Endothelial cell of umbilical vein (primary cell): ENCODE measurements at regions not wholly inside any gene's neighbourhood (a gene's known extent, or its start where the extent isn't known, plus 50 kb on each side); places are given as distances from the start of the nearest gene placed in this dataset.

Experiments used
- BruUV-seq: library from RNA; stranded (reverse); fragments of 400-500 nt; replicated peaks from 2 replicates; lab custom pipeline; 2021; lab: Mats Ljungman, UMichigan
- CTCF ChIA-PET: fragments of 300-600, 350-600 bp; sonication (Branson Sonifier 250); formaldehyde crosslinking; loops from one replicate; lab custom pipeline; 2021; ENCODE audit warnings: antibody characterized with exemption, inconsistent platforms; lab: Charles Lee
- POLR2A ChIA-PET: fragments of 300-600, 350-600 bp; sonication (Branson Sonifier 250); formaldehyde crosslinking; loops from one replicate; lab custom pipeline; 2021; ENCODE audit warnings: antibody characterized with exemption, inconsistent platforms; lab: Charles Lee
- DNase-seq: peaks from one replicate; pipeline ENCODE4 v3.0.0-alpha.2; 2011; ENCODE audit warnings: low read depth, low spot score
- FAIRE-seq: peaks from 2 replicates; lab custom pipeline; 2011; peaks lifted over from hg19 to GRCh38; lab: Jason Lieb, UNC
- H2AFZ ChIP-seq: 2 replicates; pipeline ENCODE4 v1.6.0; 2012; ENCODE audit warnings: low read depth, low read length, control low read depth, inconsistent platforms
- H3K27ac ChIP-seq: 2 replicates; pipeline ENCODE4 v1.5.1; 2011; ENCODE audit warnings: low read depth, mild to moderate bottlenecking, control low read depth, low read length, moderate library complexity; ENCODE audit not compliant: insufficient read depth
- H3K27me3 ChIP-seq, 2 experiments: 2 replicates each; pipeline versions ENCODE4 v1.6.0 to v1.6.1; 2011; ENCODE audit warnings: low read length in 2 of 2, mixed read lengths in 1 of 2; ENCODE audit not compliant: control insufficient read depth in 2 of 2, insufficient read depth in 2 of 2
- H3K36me3 ChIP-seq, 2 experiments: 2 replicates in 1 of 2; 3 replicates in 1 of 2; pipeline ENCODE4 v1.5.1; 2011; ENCODE audit warnings: low read length in 2 of 2, mild to moderate bottlenecking in 1 of 2, moderate library complexity in 1 of 2; ENCODE audit not compliant: control insufficient read depth in 2 of 2, insufficient read depth in 2 of 2; ENCODE audit errors: extremely low read depth in 1 of 2
- H3K4me1 ChIP-seq: 3 replicates; pipeline ENCODE4 v1.5.1; 2011; ENCODE audit warnings: mild to moderate bottlenecking, low read length; ENCODE audit not compliant: control insufficient read depth, insufficient read depth; ENCODE audit errors: extremely low read depth
- H3K4me2 ChIP-seq: 2 replicates; pipeline ENCODE4 v1.6.1; 2011; ENCODE audit warnings: low read length, control low read depth, mixed read lengths; ENCODE audit not compliant: insufficient read depth
- H3K4me3 ChIP-seq, 3 experiments: fragments of 200-600 bp in 1 of 3; sonication (generic), shearing (Covaris generic) in 1 of 3; replicated peaks in 1 of 3; 2 replicates each; pipeline ENCODE4 v1.5.1; 2011 to 2016; ENCODE audit warnings: control low read depth in 3 of 3, low read length in 3 of 3, mild to moderate bottlenecking in 2 of 3, inconsistent platforms in 1 of 3, low read depth in 1 of 3, moderate library complexity in 1 of 3; ENCODE audit not compliant: insufficient read depth in 1 of 3
- H3K79me2 ChIP-seq: 2 replicates; pipeline ENCODE4 v1.6.0; 2012; ENCODE audit warnings: low read length, inconsistent platforms; ENCODE audit not compliant: control insufficient read depth, insufficient read depth
- H3K9ac ChIP-seq: replicated peaks from 2 replicates; pipeline ENCODE3; 2011; ENCODE audit warnings: low read length, control low read depth; ENCODE audit not compliant: insufficient read depth; ENCODE audit errors: extremely low read depth
- H3K9me1 ChIP-seq: replicated peaks from 3 replicates; pipeline ENCODE4 v1.6.0; 2011; ENCODE audit warnings: mild to moderate bottlenecking, low read length; ENCODE audit not compliant: control insufficient read depth, insufficient read depth; ENCODE audit errors: extremely low read depth
- H3K9me3 ChIP-seq: replicated peaks from 2 replicates; pipeline ENCODE4 v1.5.1; 2012; ENCODE audit warnings: low read length, inconsistent platforms; ENCODE audit not compliant: control insufficient read depth, insufficient read depth
- H4K20me1 ChIP-seq: replicated peaks from 2 replicates; pipeline ENCODE3; 2011; ENCODE audit warnings: mild to moderate bottlenecking, low read length; ENCODE audit not compliant: control insufficient read depth, insufficient read depth; ENCODE audit errors: extremely low read depth
- CTCF ChIP-seq, 2 donors: IDR thresholded peaks; 1 replicate in 1 of 2; 2 replicates in 1 of 2; pipeline ENCODE4 v1.5.1; 2011; ENCODE audit warnings: low read length in 2 of 2, mild to moderate bottlenecking in 2 of 2, moderate library complexity in 2 of 2, control low read depth in 1 of 2, inconsistent platforms in 1 of 2, low read depth in 1 of 2; ENCODE audit not compliant: insufficient read depth in 1 of 2; ENCODE audit errors: extremely low read depth in 1 of 2
- EZH2 ChIP-seq: IDR thresholded peaks from 2 replicates; pipeline ENCODE4 v1.6.1; 2012; ENCODE audit warnings: borderline replicate concordance, low read depth, mild to moderate bottlenecking, moderate library complexity, low read length, inconsistent platforms; ENCODE audit not compliant: severe bottlenecking
- FOS ChIP-seq: IDR thresholded peaks from 2 replicates; pipeline ENCODE4 v1.6.1; 2011; ENCODE audit warnings: mild to moderate bottlenecking, low read length, moderate library complexity, borderline replicate concordance; ENCODE audit not compliant: insufficient read depth
- GATA2 ChIP-seq: IDR thresholded peaks from 2 replicates; pipeline ENCODE4 v1.7.0; 2011; ENCODE audit warnings: low read depth, mild to moderate bottlenecking, moderate library complexity, mixed read lengths, low read length; ENCODE audit not compliant: insufficient read length, insufficient read depth
- JUN ChIP-seq: IDR thresholded peaks from 2 replicates; pipeline ENCODE4 v1.6.1; 2011; ENCODE audit warnings: borderline replicate concordance, low read depth; ENCODE audit not compliant: insufficient read length, insufficient read depth
- MAX ChIP-seq: IDR thresholded peaks from 2 replicates; pipeline ENCODE4 v1.6.1; 2011; ENCODE audit not compliant: insufficient read depth, insufficient read length
- MYC ChIP-seq: IDR thresholded peaks from one replicate; pipeline ENCODE4 v1.6.1; 2011; ENCODE audit warnings: mild to moderate bottlenecking, low read depth, low read length
- POLR2A ChIP-seq: IDR thresholded peaks from 2 replicates; pipeline ENCODE4 v1.6.1; 2012; ENCODE audit warnings: low read depth, mild to moderate bottlenecking, control low read depth, low read length
- POLR2AphosphoS5 ChIP-seq: IDR thresholded peaks from 2 replicates; pipeline ENCODE4 v1.6.1; 2012; ENCODE audit warnings: low read depth, mild to moderate bottlenecking, control low read depth, low read length, moderate library complexity; ENCODE audit not compliant: insufficient read depth
- dilution Hi-C: fragments of 300-500 bp; cut with MboI; formaldehyde crosslinking; loops from one replicate; pipeline ENCODE4 v1.15.0; 2019; ENCODE audit warnings: low sequenced_read_pairs; ENCODE audit not compliant: extremely low pct_ligation_motif_present
- intact Hi-C: fragments of 100-400 bp; cut with micrococcal nuclease; formaldehyde crosslinking; loops from one replicate; pipeline ENCODE4 v1.10.0; 2022

- Histone ChIP-seq H3K9ac (no peak overlapping the region), H3K27me3 (peaks cover 25 to 40% of the 10 kb centered on the region in 2 experiments), H3K9me1 (no peaks in the 10 kb centered on the region), H3K9me3 (no peaks in the 10 kb centered on the region), H3K36me3 (no peaks in the 10 kb centered on the region), H3K4me1 (no peaks in the 10 kb centered on the region), H3K79me2 (no peaks in the 10 kb centered on the region), H3K4me3 (no peak overlapping the region), H3K4me2 (no peak overlapping the region), H4K20me1 (no peaks in the 10 kb centered on the region), H3K27ac (no peak overlapping the region), H2AFZ (no peak overlapping the region)
- FAIRE-seq (no peak), DNase-seq (no peak)
- BruUV-seq: no TSS peak
- POLR2A ChIA-PET: no interaction called here
- TF ChIP-seq CTCF (IDR thresholded peaks at IDR 0.05; ENCODE audit: extremely low read depth in 1 of 2, insufficient read depth in 1 of 2, low read depth in 1 of 2, low read length in 2 of 2) (no peak), POLR2AphosphoS5 (no peak), MYC (no peak), POLR2A (no peak)
- CTCF ChIA-PET: no interaction called here
- intact Hi-C loops: no loop called here
- dilution Hi-C loops: no loop called here
Observed at GRCh38 chr5:72045692-72046091, 61.6 kb upstream of the MAP1B start.

GRCh38 chr5:72046106-72046505, 61.2 kb upstream of the MAP1B start:
- FAIRE-seq (no peak), DNase-seq (no peak)
- no peaks in the 10 kb centered on the region for H3K9me3 ChIP-seq
- no peak overlapping the region for H3K4me3 ChIP-seq
- H3K27ac ChIP-seq: no peak overlapping the region
- H3K36me3 ChIP-seq: no peaks in the 10 kb centered on the region
- dilution Hi-C loops (no loop called here), intact Hi-C loops (no loop called here)
- no TSS peak for BruUV-seq
- H4K20me1 ChIP-seq: no peaks in the 10 kb centered on the region
- H3K9ac ChIP-seq: no peak overlapping the region
- TF ChIP-seq FOS (no peak), EZH2 (no peak), MYC (no peak), POLR2A (no peak), POLR2AphosphoS5 (no peak), CTCF (IDR thresholded peaks at IDR 0.05; ENCODE audit: extremely low read depth in 1 of 2, insufficient read depth in 1 of 2, low read depth in 1 of 2, low read length in 2 of 2) (no peak), JUN (no peak), GATA2 (no peak), MAX (no peak)
- no peaks in the 10 kb centered on the region for H3K4me1 ChIP-seq
- H3K27me3 ChIP-seq: peaks cover 26 to 37% of the 10 kb centered on the region in 2 experiments
- H3K4me2 ChIP-seq: no peak overlapping the region
- ChIA-PET CTCF (no interaction called here), POLR2A (no interaction called here)
- H3K79me2 ChIP-seq: no peaks in the 10 kb centered on the region
- H3K9me1 ChIP-seq: no peaks in the 10 kb centered on the region
- no peak overlapping the region for H2AFZ ChIP-seq
